GM12878 (cell line): ENCODE measurements at regions not wholly inside any gene's neighbourhood (a gene's known extent, or its start where the extent isn't known, plus 50 kb on each side); places are given as distances from the start of the nearest gene placed in this dataset.

Experiments
- ATAC-seq: fragments of 200-7000 bp; cut with Tn5 transposase; 3 replicates; pipeline ENCODE4 v1.9.1; 2020; ENCODE audit warnings: mild to moderate bottlenecking, moderate library complexity
- BruUV-seq: library from RNA; stranded (reverse); fragments of 400-500 nt; replicated peaks from 2 replicates; lab custom pipeline; 2021; lab: Mats Ljungman, UMichigan
- CTCF ChIA-PET: fragments of 300-600 bp; sonication (Branson Sonifier 250); formaldehyde crosslinking; extraction: SDS; loops from one replicate; lab custom pipeline; 2021; ENCODE audit warnings: inconsistent platforms; lab: Yijun Ruan, JAX
- POLR2A ChIA-PET: fragments of 350-600 bp; formaldehyde crosslinking; extraction: SDS; loops from one replicate; lab custom pipeline; 2021; ENCODE audit warnings: inconsistent platforms; lab: Charles Lee
- RAD21 ChIA-PET: fragments of 300-600 bp; sonication (Branson Sonifier 250); formaldehyde crosslinking; loops from one replicate; lab custom pipeline; 2023; ENCODE audit warnings: antibody characterized with exemption; ENCODE audit not compliant: unreplicated experiment; lab: Charles Lee
- SMC1A ChIA-PET: fragments of 300-600 bp; sonication (Branson Sonifier 250); formaldehyde crosslinking; loops from one replicate; lab custom pipeline; 2023; ENCODE audit not compliant: unreplicated experiment, uncharacterized antibody; lab: Charles Lee
- DNase-seq: peaks from one replicate; pipeline ENCODE4 v3.0.0-alpha.2; 2011; ENCODE audit warnings: low read depth, low spot score
- FAIRE-seq: peaks from 3 replicates; lab custom pipeline; 2011; peaks lifted over from hg19 to GRCh38; lab: Jason Lieb, UNC
- H2AFZ ChIP-seq: 2 replicates; pipeline ENCODE4 v1.6.0; 2011; ENCODE audit warnings: low read depth, low read length, control low read depth; ENCODE audit not compliant: control insufficient read depth
- H3K27ac ChIP-seq: 2 replicates; pipeline ENCODE4 v1.5.1; 2011; ENCODE audit warnings: control low read depth; ENCODE audit not compliant: control insufficient read depth, insufficient read depth
- H3K27me3 ChIP-seq, 2 experiments: replicated peaks in 1 of 2; 2 replicates each; pipeline versions ENCODE4 v1.6.0 to v1.6.1; 2011; ENCODE audit warnings: low read length in 1 of 2; ENCODE audit not compliant: control insufficient read depth in 2 of 2, insufficient read depth in 2 of 2
- H3K36me3 ChIP-seq, 2 experiments: 2 replicates each; pipeline ENCODE4 v1.5.1; 2011; ENCODE audit warnings: low read length in 1 of 2; ENCODE audit not compliant: control insufficient read depth in 2 of 2, insufficient read depth in 2 of 2
- H3K4me1 ChIP-seq: 2 replicates; pipeline ENCODE4 v1.6.1; 2011; ENCODE audit warnings: mild to moderate bottlenecking, low read length, moderate library complexity, mixed read lengths; ENCODE audit not compliant: control insufficient read depth, insufficient read depth
- H3K4me2 ChIP-seq: 2 replicates; pipeline ENCODE4 v1.6.0; 2011; ENCODE audit warnings: control low read depth; ENCODE audit not compliant: control insufficient read depth, insufficient read depth
- H3K4me3 ChIP-seq: fragments of 200-600 bp; sonication (generic); 2 replicates; pipeline ENCODE4 v1.5.1; 2016
- H3K79me2 ChIP-seq: 2 replicates; pipeline ENCODE4 v1.6.0; 2011; ENCODE audit warnings: low read length; ENCODE audit not compliant: control insufficient read depth, insufficient read depth
- H3K9ac ChIP-seq: 2 replicates; pipeline ENCODE4 v1.8.0; 2011; ENCODE audit warnings: low read length, control low read depth, mixed read lengths; ENCODE audit not compliant: control insufficient read depth, insufficient read depth
- H3K9me3 ChIP-seq: replicated peaks from 3 replicates; pipeline ENCODE4 v1.5.1; 2011; ENCODE audit warnings: mild to moderate bottlenecking, low read length; ENCODE audit not compliant: control insufficient read depth, insufficient read depth
- H4K20me1 ChIP-seq: 2 replicates; pipeline ENCODE4 v1.6.0; 2011; ENCODE audit not compliant: control insufficient read depth, insufficient read depth
- EP300 ChIP-seq, 2 experiments: fragments of 150-350 bp in 1 of 2; IDR thresholded peaks; 2 replicates each; pipeline ENCODE4 v1.6.1; 2011 to 2012; ENCODE audit warnings: low read depth in 2 of 2, low read length in 2 of 2, borderline replicate concordance in 1 of 2, improper control_type of control experiment in 1 of 2, inconsistent platforms in 1 of 2; ENCODE audit not compliant: control insufficient read depth in 1 of 2
- ESRRA ChIP-seq: IDR thresholded peaks from 2 replicates; pipeline ENCODE4 v1.6.1; 2012; ENCODE audit warnings: mild to moderate bottlenecking, low read length, improper control_type of control experiment
- HDAC2 ChIP-seq: fragments of 200-600 bp; sonication (generic); IDR thresholded peaks from 2 replicates; pipeline ENCODE4 v1.6.1; 2017
- JUND ChIP-seq: IDR thresholded peaks from 2 replicates; pipeline ENCODE4 v1.6.1; 2012; ENCODE audit warnings: low read depth, mild to moderate bottlenecking, low read length, improper control_type of control experiment, moderate library complexity
- MEF2B ChIP-seq: fragments of 450-650 bp; IDR thresholded peaks from 2 replicates; pipeline ENCODE4 v1.6.1; 2018; ENCODE audit warnings: mild to moderate bottlenecking, moderate library complexity; ENCODE audit not compliant: partially characterized antibody, poor library complexity, severe bottlenecking
- MTA2 ChIP-seq: fragments of 450-650 bp; IDR thresholded peaks from 2 replicates; pipeline ENCODE4 v1.6.1; 2016; ENCODE audit warnings: low read depth, mild to moderate bottlenecking, moderate library complexity
- NFIC ChIP-seq: IDR thresholded peaks from 2 replicates; pipeline ENCODE4 v1.6.1; 2012; ENCODE audit warnings: low read depth, mild to moderate bottlenecking, inconsistent platforms, low read length, moderate library complexity
- POLR2AphosphoS5 ChIP-seq: IDR thresholded peaks from 2 replicates; pipeline ENCODE4 v1.6.1; 2011; ENCODE audit warnings: mild to moderate bottlenecking, low read length, inconsistent platforms
- RELA ChIP-seq: fragments of 450-650 bp; IDR thresholded peaks from 2 replicates; pipeline ENCODE4 v1.8.0; 2014; ENCODE audit warnings: borderline replicate concordance; ENCODE audit not compliant: partially characterized antibody
- RFX5 ChIP-seq: IDR thresholded peaks from 2 replicates; pipeline ENCODE4 v1.6.1; 2011; ENCODE audit warnings: low read depth, low read length, improper control_type of control experiment
- SMAD5 ChIP-seq: IDR thresholded peaks from 2 replicates; pipeline ENCODE4 v1.6.1; 2016; ENCODE audit warnings: antibody characterized with exemption, low read depth
- SREBF1 ChIP-seq: IDR thresholded peaks from 2 replicates; pipeline ENCODE4 v1.6.1; 2012; ENCODE audit warnings: mild to moderate bottlenecking, low read length
- SUPT20H ChIP-seq: IDR thresholded peaks from 2 replicates; pipeline ENCODE4 v1.6.1; 2011; ENCODE audit warnings: low read depth, mild to moderate bottlenecking, low read length, moderate library complexity, borderline replicate concordance; ENCODE audit not compliant: control insufficient read depth
- TAF1 ChIP-seq: IDR thresholded peaks from 2 replicates; pipeline ENCODE4 v1.6.1; 2011; ENCODE audit warnings: mild to moderate bottlenecking, low read depth, low read length, borderline replicate concordance
- ZNF622 ChIP-seq: fragments of 450-650 bp; IDR thresholded peaks from 2 replicates; pipeline ENCODE4 v1.6.1; 2017; ENCODE audit warnings: mild to moderate bottlenecking, inconsistent platforms
- WGBS: methylation state at CpG from one replicate; pipeline ENCODE4 v1.1.6; 2016; ENCODE audit warnings: low lambda C conversion rate; ENCODE audit not compliant: insufficient replicate concordance, insufficient coverage; ENCODE audit errors: missing lambda C conversion rate; 5-methylcytosine and 5-hydroxymethylcytosine counted together
- in situ Hi-C: fragments of 300-500 bp; cut with MboI; formaldehyde crosslinking; loops from 9 replicates; pipeline ENCODE4 v1.14.3; 2018; ENCODE audit warnings: mixed read lengths
- intact Hi-C: fragments of 100-400 bp; cut with micrococcal nuclease; formaldehyde crosslinking; loops from one replicate; pipeline ENCODE4 v1.14.2; 2022; ENCODE audit not compliant: unreplicated experiment
- TF ChIP-seq, protein P1 (sequence below): IDR thresholded peaks from 2 replicates; pipeline ENCODE4 v1.6.1; 2012; ENCODE audit warnings: low read depth, low read length, improper control_type of control experiment
- TF ChIP-seq, protein P2 (sequence below): fragments of 450-650 bp; IDR thresholded peaks from 2 replicates; pipeline ENCODE4 v1.6.1; 2017; ENCODE audit warnings: borderline replicate concordance
- TF ChIP-seq, protein P3 (sequence below): fragments of 450-650 bp; IDR thresholded peaks from 2 replicates; pipeline ENCODE4 v1.6.1; 2017; ENCODE audit warnings: mild to moderate bottlenecking, moderate library complexity

DNA sequence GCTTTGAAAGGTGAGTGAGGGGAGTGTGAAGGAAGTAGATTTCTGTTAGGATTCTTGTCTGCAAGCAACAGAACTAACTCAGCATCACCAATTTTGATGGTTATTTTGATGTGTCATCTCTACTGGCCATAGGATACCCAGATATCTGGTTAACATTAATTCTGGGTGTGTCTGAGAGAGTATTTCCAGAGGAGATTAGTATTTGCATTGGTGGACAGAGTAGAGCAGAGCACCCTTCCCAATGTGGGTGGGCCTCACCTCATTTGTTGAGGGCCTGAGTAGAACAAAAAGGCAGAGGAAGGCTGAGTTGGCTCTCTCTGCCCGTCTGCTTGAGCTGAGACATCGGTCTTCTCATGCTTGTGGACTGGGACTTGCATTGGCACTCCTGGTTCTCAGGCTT lies 121.8 kb upstream of the POU3F1 start (continued):
- TF ChIP-seq, protein P1, sequence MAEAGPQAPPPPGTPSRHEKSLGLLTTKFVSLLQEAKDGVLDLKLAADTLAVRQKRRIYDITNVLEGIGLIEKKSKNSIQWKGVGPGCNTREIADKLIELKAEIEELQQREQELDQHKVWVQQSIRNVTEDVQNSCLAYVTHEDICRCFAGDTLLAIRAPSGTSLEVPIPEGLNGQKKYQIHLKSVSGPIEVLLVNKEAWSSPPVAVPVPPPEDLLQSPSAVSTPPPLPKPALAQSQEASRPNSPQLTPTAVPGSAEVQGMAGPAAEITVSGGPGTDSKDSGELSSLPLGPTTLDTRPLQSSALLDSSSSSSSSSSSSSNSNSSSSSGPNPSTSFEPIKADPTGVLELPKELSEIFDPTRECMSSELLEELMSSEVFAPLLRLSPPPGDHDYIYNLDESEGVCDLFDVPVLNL = no peak
- no peak for TF ChIP-seq MEF2B
- TF ChIP-seq NFIC = no peak

DNA sequence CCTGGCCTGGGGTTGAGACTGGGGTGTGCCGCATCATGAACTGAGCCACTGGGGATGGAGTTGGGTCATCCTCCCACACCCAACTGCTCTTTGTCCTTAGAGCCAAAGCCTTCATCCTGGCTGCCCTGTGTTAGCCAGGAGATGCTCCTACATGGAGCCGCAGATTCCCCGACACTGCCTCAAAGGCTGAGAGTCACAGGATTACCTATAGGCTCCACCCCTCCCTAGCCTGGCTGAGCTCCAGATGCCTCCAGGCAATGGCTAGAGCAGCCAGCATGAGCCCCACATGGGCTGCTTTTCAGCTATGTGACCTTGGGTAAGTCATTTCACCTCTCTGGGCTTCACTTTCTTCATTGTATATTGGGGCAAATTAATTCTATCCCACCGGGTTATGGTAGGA lies 119.9 kb upstream of the POU3F1 start:
- ATAC-seq = no peak
- RAD21 ChIA-PET = no interaction called here
- TF ChIP-seq RFX5 = no peak
- no peak for TF ChIP-seq TAF1
- no peak for TF ChIP-seq SUPT20H
- TF ChIP-seq, protein P2, sequence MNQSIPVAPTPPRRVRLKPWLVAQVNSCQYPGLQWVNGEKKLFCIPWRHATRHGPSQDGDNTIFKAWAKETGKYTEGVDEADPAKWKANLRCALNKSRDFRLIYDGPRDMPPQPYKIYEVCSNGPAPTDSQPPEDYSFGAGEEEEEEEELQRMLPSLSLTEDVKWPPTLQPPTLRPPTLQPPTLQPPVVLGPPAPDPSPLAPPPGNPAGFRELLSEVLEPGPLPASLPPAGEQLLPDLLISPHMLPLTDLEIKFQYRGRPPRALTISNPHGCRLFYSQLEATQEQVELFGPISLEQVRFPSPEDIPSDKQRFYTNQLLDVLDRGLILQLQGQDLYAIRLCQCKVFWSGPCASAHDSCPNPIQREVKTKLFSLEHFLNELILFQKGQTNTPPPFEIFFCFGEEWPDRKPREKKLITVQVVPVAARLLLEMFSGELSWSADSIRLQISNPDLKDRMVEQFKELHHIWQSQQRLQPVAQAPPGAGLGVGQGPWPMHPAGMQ = no peak
- TF ChIP-seq EP300 (IDR thresholded peaks at IDR 0.05; ENCODE audit: borderline replicate concordance in 1 of 2, control insufficient read depth in 1 of 2, low read depth in 2 of 2, low read length in 2 of 2) = no peak
- TF ChIP-seq SMAD5 = no peak
- TF ChIP-seq ESRRA = no peak
- TF ChIP-seq, protein P3, sequence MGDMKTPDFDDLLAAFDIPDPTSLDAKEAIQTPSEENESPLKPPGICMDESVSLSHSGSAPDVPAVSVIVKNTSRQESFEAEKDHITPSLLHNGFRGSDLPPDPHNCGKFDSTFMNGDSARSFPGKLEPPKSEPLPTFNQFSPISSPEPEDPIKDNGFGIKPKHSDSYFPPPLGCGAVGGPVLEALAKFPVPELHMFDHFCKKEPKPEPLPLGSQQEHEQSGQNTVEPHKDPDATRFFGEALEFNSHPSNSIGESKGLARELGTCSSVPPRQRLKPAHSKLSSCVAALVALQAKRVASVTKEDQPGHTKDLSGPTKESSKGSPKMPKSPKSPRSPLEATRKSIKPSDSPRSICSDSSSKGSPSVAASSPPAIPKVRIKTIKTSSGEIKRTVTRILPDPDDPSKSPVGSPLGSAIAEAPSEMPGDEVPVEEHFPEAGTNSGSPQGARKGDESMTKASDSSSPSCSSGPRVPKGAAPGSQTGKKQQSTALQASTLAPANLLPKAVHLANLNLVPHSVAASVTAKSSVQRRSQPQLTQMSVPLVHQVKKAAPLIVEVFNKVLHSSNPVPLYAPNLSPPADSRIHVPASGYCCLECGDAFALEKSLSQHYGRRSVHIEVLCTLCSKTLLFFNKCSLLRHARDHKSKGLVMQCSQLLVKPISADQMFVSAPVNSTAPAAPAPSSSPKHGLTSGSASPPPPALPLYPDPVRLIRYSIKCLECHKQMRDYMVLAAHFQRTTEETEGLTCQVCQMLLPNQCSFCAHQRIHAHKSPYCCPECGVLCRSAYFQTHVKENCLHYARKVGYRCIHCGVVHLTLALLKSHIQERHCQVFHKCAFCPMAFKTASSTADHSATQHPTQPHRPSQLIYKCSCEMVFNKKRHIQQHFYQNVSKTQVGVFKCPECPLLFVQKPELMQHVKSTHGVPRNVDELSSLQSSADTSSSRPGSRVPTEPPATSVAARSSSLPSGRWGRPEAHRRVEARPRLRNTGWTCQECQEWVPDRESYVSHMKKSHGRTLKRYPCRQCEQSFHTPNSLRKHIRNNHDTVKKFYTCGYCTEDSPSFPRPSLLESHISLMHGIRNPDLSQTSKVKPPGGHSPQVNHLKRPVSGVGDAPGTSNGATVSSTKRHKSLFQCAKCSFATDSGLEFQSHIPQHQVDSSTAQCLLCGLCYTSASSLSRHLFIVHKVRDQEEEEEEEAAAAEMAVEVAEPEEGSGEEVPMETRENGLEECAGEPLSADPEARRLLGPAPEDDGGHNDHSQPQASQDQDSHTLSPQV = no peak
- no peak for TF ChIP-seq POLR2AphosphoS5
- no peak for TF ChIP-seq RELA
- no peak for TF ChIP-seq MTA2
- TF ChIP-seq HDAC2 = no peak
- TF ChIP-seq JUND = no peak
- no peak for TF ChIP-seq ZNF622
- TF ChIP-seq SREBF1 = no peak

More for the DNA sequence above, 119.9 kb upstream of the POU3F1 start:
- CTCF ChIA-PET = no interaction called here
- H3K27me3 ChIP-seq = 0 out of 4 replicates have a peak, but pooled peaks cover 0 to 3% of the 10 kb centered on the region in 2 experiments
- H2AFZ ChIP-seq = no peak overlapping the region
- no peaks in the 10 kb centered on the region for H3K36me3 ChIP-seq
- H3K27ac ChIP-seq = no peak overlapping the region
- DNase-seq (no peak), FAIRE-seq (no peak)
- H4K20me1 ChIP-seq = no peaks in the 10 kb centered on the region
- POLR2A ChIA-PET = interaction anchor here (0.6 to 0.7 kb wide), 2 partner anchors 15 to 192 kb away, joined by 3 to 4 read pairs; no protein-coding TSS in a partner anchor
- no peak overlapping the region for H3K4me3 ChIP-seq
- in situ Hi-C loops = no loop called here
- BruUV-seq = no TSS peak
- no peaks in the 10 kb centered on the region for H3K79me2 ChIP-seq
- SMC1A ChIA-PET = interaction anchor here (0.9 to 3.1 kb wide), 3 partner anchors 14 to 124 kb away, joined by 3 to 9 read pairs (median 3); no protein-coding TSS in a partner anchor
- WGBS = 76% methylated on average over 4 of the region's 4 CpGs
- H3K9ac ChIP-seq = no peak overlapping the region
- H3K4me2 ChIP-seq = no peak overlapping the region
- no peaks in the 10 kb centered on the region for H3K4me1 ChIP-seq
- intact Hi-C loops = no loop called here
- H3K9me3 ChIP-seq = no peaks in the 10 kb centered on the region; the same call in 2 of the 3 replicates
